GM19324 (cell line): ENCODE measurements at regions not wholly inside any gene's neighbourhood (a gene's known extent, or its start where the extent isn't known, plus 50 kb on each side); places are given as distances from the start of the nearest gene placed in this dataset.

Experiments used
- ATAC-seq: cut with Tn5 transposase; IDR thresholded peaks from one replicate; pipeline ENCODE4 v1.9.1; 2021; ENCODE audit warnings: mild to moderate bottlenecking, moderate library complexity; ENCODE audit not compliant: unreplicated experiment, low FRiP score

- ATAC-seq: no peak
These were observed 274.4 kb downstream of the DIRAS2 start for GRCh38 chr9:90368241-90368640.

GRCh38 chr9:90368928-90369327, 273.7 kb downstream of the DIRAS2 start:
- no peak for ATAC-seq

- ATAC-seq: no peak
These were observed 262.9 kb downstream of the DIRAS2 start for GRCh38 chr9:90379771-90380170.

- ATAC-seq: no peak
These were observed 257.5 kb downstream of the DIRAS2 start for GRCh38 chr9:90385146-90385545.

DNA sequence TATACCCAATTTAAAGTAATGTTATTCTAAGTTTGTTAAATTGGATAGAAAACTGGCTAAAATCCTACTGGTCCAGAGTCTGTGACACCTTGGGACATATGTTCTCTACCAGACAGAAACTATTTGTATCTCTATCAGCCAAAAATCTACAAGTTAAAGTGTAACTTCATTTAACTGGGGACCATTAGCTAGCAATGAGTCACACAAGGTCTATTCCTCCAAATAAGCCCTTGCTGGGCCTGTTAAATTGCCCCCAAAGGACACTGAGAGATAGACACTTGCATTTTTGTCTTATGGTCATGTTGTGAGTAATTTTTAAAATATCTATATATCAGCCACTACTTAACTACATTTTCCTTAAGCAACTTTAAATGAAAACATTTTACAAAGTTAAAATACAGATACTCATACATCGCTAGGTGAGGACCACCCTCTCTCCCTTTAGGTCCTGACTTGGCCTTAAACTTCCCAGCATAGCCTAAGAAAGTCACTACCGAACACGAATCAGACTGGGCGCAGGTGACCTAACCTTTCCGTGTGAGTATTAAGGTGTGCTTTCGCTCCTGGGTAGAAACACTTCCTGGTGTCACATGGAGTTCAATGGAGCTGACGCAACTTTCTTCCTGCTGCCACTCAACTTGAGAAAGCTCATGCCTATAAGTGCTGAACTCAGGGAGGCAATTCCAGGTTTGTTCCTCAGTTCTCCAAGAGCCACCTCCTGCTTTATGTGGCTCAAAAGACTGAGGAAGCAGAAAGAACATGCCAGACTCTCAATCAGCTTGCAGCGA, 249.1 kb downstream of the DIRAS2 start:
- no peak for ATAC-seq

DNA sequence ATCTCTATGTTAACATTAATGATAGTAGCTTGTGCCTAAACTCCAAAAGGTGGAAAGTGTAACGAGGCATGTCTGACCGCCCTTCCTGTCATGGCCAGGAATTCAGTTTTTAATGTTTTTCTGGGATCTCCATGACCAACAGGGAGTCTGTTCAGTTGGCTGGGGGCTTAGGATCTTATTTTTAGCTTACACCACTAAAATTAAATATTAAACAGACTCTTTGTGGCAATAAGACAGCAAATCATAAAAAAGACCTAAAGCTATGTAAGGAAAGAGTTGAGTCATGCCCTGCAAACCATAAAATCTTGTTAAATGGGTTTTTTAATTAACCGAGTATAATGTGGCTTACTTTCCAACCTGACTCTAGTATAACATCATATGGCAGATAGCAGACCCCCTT, 247.8 kb downstream of the DIRAS2 start:
- no peak for ATAC-seq

- no peak for ATAC-seq
These were observed 242.5 kb downstream of the DIRAS2 start for GRCh38 chr9:90400091-90400490.

DNA sequence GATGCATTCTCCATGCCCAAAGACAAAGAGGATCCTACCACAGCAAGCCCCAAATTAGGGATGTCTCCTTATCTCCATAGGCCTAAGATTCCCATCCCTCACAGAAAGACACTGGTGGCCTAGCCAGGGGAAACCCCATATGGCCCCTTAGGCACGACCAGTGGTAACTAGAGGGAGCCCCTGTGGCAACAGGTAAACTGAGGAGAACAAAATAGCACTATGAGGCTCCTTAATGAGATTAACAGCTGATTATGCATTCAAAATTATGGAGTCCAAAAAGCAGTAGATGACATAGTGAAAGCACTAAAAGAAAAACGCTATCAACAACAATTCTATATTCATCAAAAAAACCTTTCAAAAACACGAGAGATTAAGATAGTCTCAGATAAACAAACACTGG, 234.0 kb downstream of the DIRAS2 start:
- no peak for ATAC-seq

GRCh38 chr9:90419221-90419851, 223.3 kb downstream of the DIRAS2 start:
- ATAC-seq: no peak

GRCh38 chr9:90420211-90420610, 222.4 kb downstream of the DIRAS2 start:
- no peak for ATAC-seq

GRCh38 chr9:90420768-90421513, 221.7 kb downstream of the DIRAS2 start:
- ATAC-seq: no peak

DNA sequence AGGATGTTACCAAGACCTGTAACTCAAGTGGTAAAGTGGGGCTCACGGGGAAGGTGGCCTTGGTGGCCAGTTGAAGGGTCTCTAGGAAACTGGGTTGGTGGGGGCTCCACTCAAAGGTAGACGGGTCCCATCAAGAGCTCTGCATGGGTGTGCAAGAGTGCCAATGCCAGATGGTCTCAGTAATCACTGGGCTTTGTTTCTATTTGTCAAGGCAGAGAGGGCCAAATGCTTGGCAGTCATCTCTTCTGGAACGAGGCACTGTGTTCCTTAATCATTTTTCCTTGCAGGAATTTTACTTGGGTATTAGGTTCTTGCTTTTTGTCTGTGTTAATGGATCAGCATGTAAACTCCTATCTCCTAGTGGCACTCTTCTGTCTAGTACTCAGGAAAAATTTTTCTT, 220.8 kb downstream of the DIRAS2 start:
- ATAC-seq: no peak

GRCh38 chr9:90423661-90424193, 218.9 kb downstream of the DIRAS2 start:
- no peak for ATAC-seq

- ATAC-seq: no peak
These were observed 214.1 kb downstream of the DIRAS2 start for GRCh38 chr9:90428517-90428916.

DNA sequence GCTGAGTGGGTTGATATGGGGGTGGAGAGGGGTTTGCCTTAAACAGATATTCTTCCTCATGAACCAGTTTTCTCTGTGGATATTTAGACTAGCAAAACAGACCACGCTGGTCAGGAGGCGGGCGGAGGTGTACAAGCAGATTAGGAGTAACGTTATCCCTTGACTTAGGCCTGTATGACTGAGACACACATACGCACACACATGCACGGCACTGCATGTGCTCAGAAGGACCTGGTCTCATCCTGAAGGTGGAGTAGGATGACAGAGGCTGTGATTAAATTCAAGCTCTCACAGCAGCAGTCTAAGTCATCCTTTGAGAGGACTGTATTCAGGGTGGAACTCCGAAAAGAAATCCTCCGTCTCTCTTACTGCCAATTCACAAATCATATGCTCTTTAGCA, 209.7 kb downstream of the DIRAS2 start:
- ATAC-seq: no peak

DNA sequence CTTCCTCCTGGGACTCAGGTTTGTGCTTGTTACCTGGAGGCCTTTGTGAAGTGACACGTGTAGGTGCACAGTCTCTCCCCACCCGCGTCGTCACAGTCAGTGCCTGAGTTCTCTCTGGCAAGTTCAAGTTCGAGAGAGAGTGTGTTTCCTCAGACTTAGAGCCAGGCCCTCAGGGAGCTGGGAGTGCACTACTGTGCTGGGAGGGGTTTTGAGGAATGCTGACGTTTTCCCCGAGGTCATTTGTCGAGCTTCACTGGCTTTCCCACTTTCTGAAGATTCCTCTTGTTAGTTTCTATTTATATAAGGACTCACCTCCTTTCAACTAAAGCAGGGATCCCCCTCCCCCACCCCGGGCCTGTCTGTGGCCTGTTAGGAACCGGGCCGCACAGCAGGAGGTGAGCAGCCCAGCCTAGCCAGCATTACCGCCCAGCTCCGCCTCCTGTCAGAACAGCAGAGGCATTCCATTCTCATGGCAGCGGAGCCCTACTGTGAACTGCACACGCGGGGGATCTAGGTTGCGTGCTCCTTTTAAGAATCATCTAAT, 209.2 kb downstream of the DIRAS2 start:
- ATAC-seq: no peak

DNA sequence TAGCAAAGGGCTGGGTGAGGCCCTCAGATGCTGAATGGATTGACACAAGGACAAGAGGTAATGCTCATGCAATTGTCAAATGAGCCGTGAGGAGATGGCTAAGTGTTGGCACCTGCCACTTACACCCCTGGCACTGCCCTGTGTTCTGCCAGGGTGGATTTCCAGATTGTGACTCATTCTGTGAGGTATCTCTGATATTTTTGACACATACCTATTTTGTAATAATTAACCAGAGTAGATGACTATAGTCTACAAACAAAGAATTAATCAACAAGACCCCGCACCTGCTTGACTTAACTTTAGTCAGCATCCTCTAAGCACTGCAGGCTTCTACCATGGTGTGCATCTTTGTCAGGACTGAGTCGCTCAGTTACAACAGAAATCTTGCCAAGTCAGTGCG, 200.8 kb downstream of the DIRAS2 start:
- ATAC-seq: no peak

- ATAC-seq: no peak
These were observed 199.9 kb downstream of the DIRAS2 start for GRCh38 chr9:90442723-90443122.

DNA sequence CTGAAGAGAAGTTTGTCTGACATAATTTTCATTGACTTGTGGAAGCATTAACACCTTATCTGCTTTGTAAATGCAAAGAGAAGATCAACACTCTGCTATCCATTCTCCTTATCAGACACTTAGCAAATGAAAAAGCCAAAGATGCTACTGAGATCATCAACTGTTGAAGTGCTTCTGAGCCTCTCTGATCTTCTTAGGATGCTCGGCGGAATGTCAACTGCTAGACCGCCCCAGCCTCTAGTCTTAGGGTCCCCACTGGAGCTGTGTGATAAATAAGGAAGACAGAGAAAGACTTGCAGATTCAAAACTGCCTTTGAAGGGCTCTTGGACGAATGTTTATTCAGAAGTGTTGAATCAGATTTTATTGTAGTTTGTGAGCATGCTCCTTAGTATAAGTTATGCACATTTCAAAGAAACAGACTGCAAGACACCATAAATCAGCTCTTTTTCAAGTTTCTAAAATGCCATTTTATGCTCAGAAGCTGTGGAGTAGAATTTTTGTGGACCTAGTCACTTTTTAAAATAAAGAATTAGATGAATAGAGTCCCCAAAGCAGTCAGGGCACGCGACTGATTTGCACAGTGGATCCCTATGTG, 197.9 kb downstream of the DIRAS2 start:
- ATAC-seq: no peak

DNA sequence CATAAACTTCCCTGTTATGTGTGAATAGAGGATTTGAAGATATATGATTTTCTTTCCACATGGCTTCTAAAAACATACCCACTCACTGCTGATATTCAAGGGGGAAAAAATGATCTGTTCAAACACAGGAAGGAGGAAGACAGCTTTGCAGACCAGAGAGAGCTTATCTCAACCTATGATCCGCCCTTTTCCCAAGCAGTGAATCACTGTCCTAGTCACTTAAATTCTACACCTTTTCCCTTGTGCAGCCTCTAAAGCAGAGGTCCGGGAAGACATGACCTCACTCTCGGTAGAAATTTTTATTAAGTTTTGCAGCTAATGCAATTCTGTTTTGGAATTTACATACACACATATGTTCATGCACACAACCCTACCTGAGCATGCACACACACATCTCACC, 197.2 kb downstream of the DIRAS2 start:
- no peak for ATAC-seq
